GM12878 (cell line): ENCODE measurements at regions not wholly inside any gene's neighbourhood (a gene's known extent, or its start where the extent isn't known, plus 50 kb on each side); places are given as distances from the start of the nearest gene placed in this dataset.

Experiments
- EP300 ChIP-seq, 2 experiments: fragments of 150-350 bp in 1 of 2; IDR thresholded peaks; 2 replicates each; pipeline ENCODE4 v1.6.1; 2011 to 2012; ENCODE audit warnings: low read depth in 2 of 2, low read length in 2 of 2, borderline replicate concordance in 1 of 2, improper control_type of control experiment in 1 of 2, inconsistent platforms in 1 of 2; ENCODE audit not compliant: control insufficient read depth in 1 of 2
- ETV6 ChIP-seq, 2 experiments: fragments of 450-650 bp in 1 of 2; IDR thresholded peaks in 1 of 2; conservative IDR thresholded peaks in 1 of 2; 2 replicates each; pipeline ENCODE4 v1.6.1; 2014; ENCODE audit warnings: antibody characterized with exemption in 1 of 2, borderline replicate concordance in 1 of 2, low read depth in 1 of 2, mild to moderate bottlenecking in 1 of 2, moderate library complexity in 1 of 2
- EZH2 ChIP-seq: IDR thresholded peaks from 2 replicates; pipeline ENCODE4 v1.6.1; 2012; ENCODE audit warnings: low read depth, mild to moderate bottlenecking, control low read depth, inconsistent platforms, low read length, borderline replicate concordance; ENCODE audit not compliant: control insufficient read depth
- USF2 ChIP-seq: IDR thresholded peaks from 2 replicates; pipeline ENCODE4 v1.6.1; 2011; ENCODE audit warnings: low read depth, low read length, improper control_type of control experiment, borderline replicate concordance
- TF ChIP-seq, protein P1 (sequence below), 3 experiments: IDR thresholded peaks in 2 of 3; conservative IDR thresholded peaks in 1 of 3; 2 replicates each; pipeline ENCODE4 v1.5.1; 2011; ENCODE audit warnings: low read depth in 3 of 3, low read length in 3 of 3, mild to moderate bottlenecking in 3 of 3, control low read depth in 2 of 3, moderate library complexity in 2 of 3, inconsistent platforms in 1 of 3, mixed read lengths in 1 of 3; ENCODE audit not compliant: control insufficient read depth in 2 of 3, insufficient read depth in 1 of 3; ENCODE audit errors: extremely low read depth in 1 of 3

GRCh38 chr3:6602329-6602728, 258.6 kb upstream of the GRM7 start:
- TF ChIP-seq EP300 (IDR thresholded peaks at IDR 0.05; ENCODE audit: borderline replicate concordance in 1 of 2, control insufficient read depth in 1 of 2, low read depth in 2 of 2, low read length in 2 of 2) (no peak), USF2 (no peak), EZH2 (no peak), ETV6 (conservative IDR thresholded peaks at IDR 0.05 in 1 of 2, IDR thresholded peaks at IDR 0.05 in 1 of 2; ENCODE audit: borderline replicate concordance in 1 of 2, low read depth in 1 of 2) (no peak)
- TF ChIP-seq, protein P1, sequence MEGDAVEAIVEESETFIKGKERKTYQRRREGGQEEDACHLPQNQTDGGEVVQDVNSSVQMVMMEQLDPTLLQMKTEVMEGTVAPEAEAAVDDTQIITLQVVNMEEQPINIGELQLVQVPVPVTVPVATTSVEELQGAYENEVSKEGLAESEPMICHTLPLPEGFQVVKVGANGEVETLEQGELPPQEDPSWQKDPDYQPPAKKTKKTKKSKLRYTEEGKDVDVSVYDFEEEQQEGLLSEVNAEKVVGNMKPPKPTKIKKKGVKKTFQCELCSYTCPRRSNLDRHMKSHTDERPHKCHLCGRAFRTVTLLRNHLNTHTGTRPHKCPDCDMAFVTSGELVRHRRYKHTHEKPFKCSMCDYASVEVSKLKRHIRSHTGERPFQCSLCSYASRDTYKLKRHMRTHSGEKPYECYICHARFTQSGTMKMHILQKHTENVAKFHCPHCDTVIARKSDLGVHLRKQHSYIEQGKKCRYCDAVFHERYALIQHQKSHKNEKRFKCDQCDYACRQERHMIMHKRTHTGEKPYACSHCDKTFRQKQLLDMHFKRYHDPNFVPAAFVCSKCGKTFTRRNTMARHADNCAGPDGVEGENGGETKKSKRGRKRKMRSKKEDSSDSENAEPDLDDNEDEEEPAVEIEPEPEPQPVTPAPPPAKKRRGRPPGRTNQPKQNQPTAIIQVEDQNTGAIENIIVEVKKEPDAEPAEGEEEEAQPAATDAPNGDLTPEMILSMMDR (IDR thresholded peaks at IDR 0.05 in 2 of 3, conservative IDR thresholded peaks at IDR 0.05 in 1 of 3; ENCODE audit: control insufficient read depth in 2 of 3, extremely low read depth in 1 of 3, insufficient read depth in 1 of 3, low read depth in 3 of 3, low read length in 3 of 3): no peak
